ENCODE measurements at regions not wholly inside any gene's neighbourhood (a gene's known extent, or its start where the extent isn't known, plus 50 kb on each side); places are given as distances from the start of the nearest gene placed in this dataset.

GRCh38 chr10:3689871-3690510 is 95.0 kb downstream of the KLF6 start:
- H3K4me1 ChIP-seq (ENCODE audit: control insufficient read depth in 1 of 2, insufficient read depth in 2 of 2, low read depth in 1 of 2, low read length in 1 of 2), result no peaks in the 10 kb centered on the region; a peak in 2 of 4 replicates
- ChIA-PET POLR2A (no interaction called here), CTCF (interaction anchor here (1.0 kb wide), 1 partner anchor 18 kb away, joined by 3 read pairs; no protein-coding TSS in a partner anchor)
- H3K36me3 ChIP-seq (replicated peaks in 1 of 2; ENCODE audit: control insufficient read depth in 1 of 2, insufficient read depth in 2 of 2, low read length in 1 of 2), result no peaks in the 10 kb centered on the region
- H2AFZ ChIP-seq (ENCODE audit: low read depth), result no peak overlapping the region
- H3K27me3 ChIP-seq (ENCODE audit: insufficient read depth), result no peaks in the 10 kb centered on the region
- H3K9me3 ChIP-seq, result no peaks in the 10 kb centered on the region
- H3K4me2 ChIP-seq, result no peak overlapping the region
- H3K79me2 ChIP-seq (ENCODE audit: insufficient read depth), result no peaks in the 10 kb centered on the region
- H4K20me1 ChIP-seq (ENCODE audit: insufficient read depth), result no peaks in the 10 kb centered on the region
- H3K9ac ChIP-seq, result no peak overlapping the region
- H3K9me2 ChIP-seq, result no peaks in the 10 kb centered on the region; the same call in 1 of the 2 replicates
- TF ChIP-seq TEAD4 (IDR thresholded peaks at IDR 0.05; ENCODE audit: borderline replicate concordance, insufficient read depth) (no peak), YY1 (IDR thresholded peaks at IDR 0.05; ENCODE audit: low read depth) (no peak), ELF1 (IDR thresholded peaks at IDR 0.05) (no peak), SIN3A (IDR thresholded peaks at IDR 0.05; ENCODE audit: borderline replicate concordance, low read depth, low read length) (no peak), FOSL2 (IDR thresholded peaks at IDR 0.05; ENCODE audit: borderline replicate concordance, low read depth) (no peak), MXI1 (IDR thresholded peaks at IDR 0.05; ENCODE audit: low read depth, low read length) (no peak), GABPA (IDR thresholded peaks at IDR 0.05; ENCODE audit: low read depth) (no peak), RCOR1 (IDR thresholded peaks at IDR 0.05; ENCODE audit: low read length) (no peak), JUND (IDR thresholded peaks at IDR 0.05) (no peak), ZBTB33 (IDR thresholded peaks at IDR 0.05; ENCODE audit: borderline replicate concordance, low read depth) (no peak), CTCF (IDR thresholded peaks at IDR 0.05) (no peak), NRF1 (IDR thresholded peaks at IDR 0.05; ENCODE audit: low read depth, low read length) (no peak), USF1 (IDR thresholded peaks at IDR 0.05; ENCODE audit: borderline replicate concordance, low read depth) (no peak), POLR2AphosphoS5 (IDR thresholded peaks at IDR 0.05; ENCODE audit: low read depth, low read length) (no peak), IRF3 (IDR thresholded peaks at IDR 0.05; ENCODE audit: low read depth, low read length) (no peak), GATA2 (CRISPR knock-in tag; IDR thresholded peaks at IDR 0.05) (no peak), TCF12 (IDR thresholded peaks at IDR 0.05) (no peak), TAF1 (IDR thresholded peaks at IDR 0.05; ENCODE audit: borderline replicate concordance, low read depth, low read length) (no peak), FOXM1 (IDR thresholded peaks at IDR 0.05; ENCODE audit: low read depth) (no peak), NFIC (IDR thresholded peaks at IDR 0.05; ENCODE audit: borderline replicate concordance) (no peak)
- WGBS (ENCODE audit: low lambda C conversion rate), result 72% methylated on average over 5 of the region's 5 CpGs
- no peaks in the 10 kb centered on the region for H3F3A ChIP-seq (replicated peaks; ENCODE audit: insufficient read depth)
- no peak overlapping the region for H3K4me3 ChIP-seq (ENCODE audit: low read depth in 2 of 2, low read length in 1 of 2)
- DNase-seq, result no peak
- H3K27ac ChIP-seq (ENCODE audit: low read depth in 2 of 2, low read length in 1 of 2), result no peak overlapping the region

All from SK-N-SH (cell line).